Neuronal stem cell (in vitro differentiated cells): ENCODE measurements at regions not wholly inside any gene's neighbourhood (a gene's known extent, or its start where the extent isn't known, plus 50 kb on each side); places are given as distances from the start of the nearest gene placed in this dataset.

ENCODE experiments used
- DNase-seq: peaks from one replicate; pipeline ENCODE4 v3.0.0-alpha.2; 2013; ENCODE audit warnings: low spot score
- H2AFZ ChIP-seq: one replicate; pipeline ENCODE4 v1.6.1; 2013; ENCODE audit warnings: mild to moderate bottlenecking, low read length, inconsistent platforms
- H2AK5ac ChIP-seq: 2 replicates; pipeline ENCODE4 v1.6.1; 2013; ENCODE audit warnings: low read depth, mild to moderate bottlenecking, inconsistent platforms, low read length, moderate library complexity, mixed read lengths
- H2BK120ac ChIP-seq: 2 replicates; pipeline ENCODE4 v1.6.1; 2013; ENCODE audit warnings: low read depth, mild to moderate bottlenecking, inconsistent platforms, low read length, moderate library complexity, mixed read lengths
- H2BK12ac ChIP-seq: one replicate; pipeline ENCODE4 v1.6.1; 2013; ENCODE audit warnings: low read length, inconsistent platforms
- H2BK15ac ChIP-seq: 2 replicates; pipeline ENCODE4 v1.6.1; 2013; ENCODE audit warnings: mild to moderate bottlenecking, low read length, inconsistent platforms, mixed read lengths
- H2BK5ac ChIP-seq: one replicate; pipeline ENCODE4 v1.6.1; 2013; ENCODE audit warnings: inconsistent platforms, mild to moderate bottlenecking, low read length, moderate library complexity
- H3K14ac ChIP-seq: one replicate; pipeline ENCODE4 v1.6.1; 2013; ENCODE audit warnings: low read length, inconsistent platforms
- H3K18ac ChIP-seq: 2 replicates; pipeline ENCODE4 v1.6.1; 2013; ENCODE audit warnings: low read length, inconsistent platforms
- H3K23ac ChIP-seq: 2 replicates; pipeline ENCODE4 v1.6.1; 2013; ENCODE audit warnings: low read depth, mild to moderate bottlenecking, mixed read lengths, low read length, inconsistent platforms; ENCODE audit not compliant: poor library complexity
- H3K27ac ChIP-seq: replicated peaks from 3 replicates; pipeline ENCODE4 v1.5.1; 2013; ENCODE audit warnings: low read length, inconsistent platforms
- H3K27me3 ChIP-seq, 3 experiments: 2 replicates each; pipeline ENCODE4 v1.6.1; 2013; ENCODE audit warnings: low read length in 3 of 3, mild to moderate bottlenecking in 2 of 3, inconsistent platforms in 1 of 3, low read depth in 1 of 3, mixed read lengths in 1 of 3, moderate library complexity in 1 of 3; ENCODE audit not compliant: control insufficient read depth in 3 of 3, insufficient read depth in 3 of 3
- H3K36me3 ChIP-seq, 2 donors: replicated peaks in 1 of 2; 2 replicates each; pipeline ENCODE4 v1.6.1; 2013; ENCODE audit warnings: low read length in 2 of 2; ENCODE audit not compliant: control insufficient read depth in 2 of 2, insufficient read depth in 2 of 2
- H3K4ac ChIP-seq: 2 replicates; pipeline ENCODE4 v1.6.1; 2013; ENCODE audit warnings: inconsistent platforms, mild to moderate bottlenecking, low read length, moderate library complexity
- H3K4me1 ChIP-seq, 2 donors: 1 replicate in 1 of 2; 2 replicates in 1 of 2; pipeline ENCODE4 v1.6.1; 2013; ENCODE audit warnings: low read length in 2 of 2, low read depth in 1 of 2; ENCODE audit not compliant: control insufficient read depth in 2 of 2, insufficient read depth in 1 of 2
- H3K4me2 ChIP-seq: one replicate; pipeline ENCODE4 v1.6.1; 2013; ENCODE audit warnings: mild to moderate bottlenecking, low read length, inconsistent platforms; ENCODE audit not compliant: insufficient read depth, poor library complexity, severe bottlenecking
- H3K4me3 ChIP-seq, 2 donors: 2 replicates each; pipeline ENCODE4 v1.5.1; 2013; ENCODE audit warnings: low read length in 2 of 2, mild to moderate bottlenecking in 2 of 2, inconsistent platforms in 1 of 2, moderate library complexity in 1 of 2
- H3K79me1 ChIP-seq: one replicate; pipeline ENCODE4 v1.6.1; 2013; ENCODE audit warnings: low read depth, mild to moderate bottlenecking, inconsistent platforms, low read length, moderate library complexity
- H3K9ac ChIP-seq: one replicate; pipeline ENCODE4 v1.6.1; 2013; ENCODE audit warnings: mild to moderate bottlenecking, low read depth, low read length, inconsistent platforms; ENCODE audit not compliant: poor library complexity
- H3K9me3 ChIP-seq, 2 donors: replicated peaks in 1 of 2; 2 replicates each; pipeline versions ENCODE3 to v1.6.1; 2013; ENCODE audit warnings: low read length in 2 of 2, mild to moderate bottlenecking in 2 of 2, inconsistent platforms in 1 of 2, low read depth in 1 of 2, mixed read lengths in 1 of 2, moderate library complexity in 1 of 2; ENCODE audit not compliant: control insufficient read depth in 2 of 2, insufficient read depth in 1 of 2
- H4K8ac ChIP-seq: one replicate; pipeline ENCODE4 v1.6.1; 2013; ENCODE audit warnings: low read depth, mild to moderate bottlenecking, inconsistent platforms, low read length, moderate library complexity
- H4K91ac ChIP-seq: one replicate; pipeline ENCODE4 v1.6.1; 2013; ENCODE audit warnings: low read length, low read depth, mild to moderate bottlenecking, inconsistent platforms; ENCODE audit not compliant: poor library complexity
- WGBS, 2 donors: extraction: QIAGEN DNeasy Blood & Tissue Kit; methylation state at CpG; one replicate each; pipeline ENCODE4 v1.1.7; 2013; ENCODE audit warnings: missing lambda C conversion rate in 2 of 2, mixed read lengths in 1 of 2; ENCODE audit not compliant: insufficient read length in 2 of 2, insufficient replicate concordance in 1 of 2; ENCODE audit errors: extremely low coverage in 2 of 2; 5-methylcytosine and 5-hydroxymethylcytosine counted together

DNA sequence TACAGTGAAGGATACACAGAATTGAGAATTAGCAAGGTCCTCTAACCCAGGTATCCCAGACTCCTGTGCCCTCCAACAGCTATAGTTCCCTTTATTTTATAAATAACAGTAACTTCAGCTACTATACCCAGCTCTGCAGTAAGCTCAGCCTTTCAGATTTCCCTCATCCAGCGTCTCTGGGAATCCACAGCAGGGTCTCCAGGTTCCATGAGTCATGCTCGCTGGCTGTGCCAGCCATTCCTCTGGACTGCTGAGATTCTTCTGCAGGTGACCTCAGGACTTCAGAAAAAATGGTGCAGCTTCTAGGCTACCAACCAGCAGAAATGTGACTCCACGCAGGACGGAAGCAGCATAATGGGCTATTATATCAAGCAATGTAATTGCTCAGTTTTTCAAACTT is 419.3 kb downstream of the ZNF516 start:
- Histone ChIP-seq H3K36me3 (no peaks in the 10 kb centered on the region), H3K18ac (no peak overlapping the region), H2AK5ac (no peak overlapping the region), H3K4me3 (no peak overlapping the region), H3K27me3 (no peaks in the 10 kb centered on the region), H3K9me3 (no peaks in the 10 kb centered on the region), H2BK5ac (no peak overlapping the region), H3K14ac (no peak overlapping the region), H3K4me1 (no peaks in the 10 kb centered on the region), H2BK15ac (no peak overlapping the region), H2BK12ac (no peak overlapping the region), H3K27ac (no peak overlapping the region), H3K79me1 (no peaks in the 10 kb centered on the region), H3K4ac (no peak overlapping the region), H4K8ac (no peak overlapping the region), H2BK120ac (no peak overlapping the region), H3K9ac (no peak overlapping the region), H4K91ac (no peak overlapping the region), H2AFZ (no peak overlapping the region), H3K23ac (no peak overlapping the region), H3K4me2 (no peak overlapping the region)
- no peak for DNase-seq
- no CpG with 5 or more reads among the region's 4 CpGs for WGBS, 2 donors

DNA sequence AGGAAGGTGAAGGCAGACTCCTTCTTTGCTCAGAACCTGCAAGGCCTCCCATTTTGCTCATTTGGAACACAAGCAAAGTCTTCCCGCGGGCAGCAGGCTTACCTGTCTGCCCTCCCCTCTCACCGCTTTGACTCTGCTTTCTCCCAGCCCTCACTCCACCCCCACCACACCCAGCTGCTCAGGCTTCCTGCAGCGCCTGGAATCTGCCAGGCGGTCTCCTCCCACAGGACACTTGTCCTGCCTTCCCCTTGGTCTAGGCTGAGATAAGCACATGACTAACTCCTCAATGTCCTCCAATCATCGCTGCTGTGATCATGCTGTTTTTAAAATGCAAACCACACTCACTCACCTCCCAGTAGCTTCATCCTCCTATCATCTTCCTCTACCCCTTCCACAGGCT is 430.0 kb downstream of the ZNF516 start:
- no peak overlapping the region for H3K9ac ChIP-seq
- no peaks in the 10 kb centered on the region for H3K79me1 ChIP-seq
- no peak overlapping the region for H3K14ac ChIP-seq
- peak overlapping the region; percentile 29 for H3K18ac ChIP-seq
- no peak overlapping the region for H3K4me3 ChIP-seq
- no peak overlapping the region for H3K4me2 ChIP-seq
- H3K36me3 ChIP-seq, result no peaks in the 10 kb centered on the region
- H3K9me3 ChIP-seq, result no peaks in the 10 kb centered on the region
- no peak overlapping the region for H4K8ac ChIP-seq
- H2AK5ac ChIP-seq, result no peak overlapping the region
- H3K4ac ChIP-seq, result no peak overlapping the region
- no peak overlapping the region for H2AFZ ChIP-seq
- DNase-seq, result no peak
- no peak overlapping the region for H2BK15ac ChIP-seq
- H3K27me3 ChIP-seq, result no peaks in the 10 kb centered on the region
- H2BK5ac ChIP-seq, result no peak overlapping the region
- peaks cover 0 to 3% of the 10 kb centered on the region in 2 donors for H3K4me1 ChIP-seq
- no peak overlapping the region for H3K27ac ChIP-seq
- H3K23ac ChIP-seq, result no peak overlapping the region
- no peak overlapping the region for H2BK12ac ChIP-seq
- no peak overlapping the region for H4K91ac ChIP-seq
- WGBS, 2 donors, result no CpG with 5 or more reads among the region's 6 CpGs
- no peak overlapping the region for H2BK120ac ChIP-seq

DNA sequence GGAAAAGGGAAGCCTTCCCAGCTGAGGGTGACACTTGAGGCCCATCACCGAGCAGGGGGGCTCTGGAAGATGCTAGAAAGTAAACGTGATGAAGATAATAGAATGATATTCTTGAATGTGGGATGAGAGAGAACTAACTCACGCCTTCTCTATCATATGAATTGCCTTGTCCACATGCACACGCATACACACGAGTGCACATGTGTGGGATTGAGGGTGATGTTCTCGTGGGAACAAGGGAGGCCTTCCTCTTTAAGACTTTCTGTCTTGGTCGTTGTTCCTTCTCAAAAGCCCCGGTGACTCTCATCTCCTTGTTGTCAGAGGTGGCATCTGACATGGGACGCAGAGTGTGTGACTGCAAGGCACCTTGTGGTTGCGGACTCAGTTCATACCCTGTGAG is 436.9 kb downstream of the ZNF516 start:
- Histone ChIP-seq H3K9me3 (no peaks in the 10 kb centered on the region), H3K9ac (no peak overlapping the region), H3K23ac (no peak overlapping the region), H4K91ac (no peak overlapping the region), H3K79me1 (no peaks in the 10 kb centered on the region), H3K27me3 (no peaks in the 10 kb centered on the region), H3K36me3 (no peaks in the 10 kb centered on the region), H2BK5ac (no peak overlapping the region), H3K4me2 (no peak overlapping the region), H3K27ac (no peak overlapping the region), H3K4me1 (no peaks in the 10 kb centered on the region), H4K8ac (no peak overlapping the region), H3K4me3 (no peak overlapping the region), H3K18ac (no peak overlapping the region), H3K14ac (no peak overlapping the region), H2BK12ac (no peak overlapping the region), H2BK120ac (no peak overlapping the region), H2AK5ac (no peak overlapping the region), H2BK15ac (no peak overlapping the region), H3K4ac (no peak overlapping the region), H2AFZ (no peak overlapping the region)
- WGBS, 2 donors, result no CpG with 5 or more reads among the region's 10 CpGs
- DNase-seq, result no peak

DNA sequence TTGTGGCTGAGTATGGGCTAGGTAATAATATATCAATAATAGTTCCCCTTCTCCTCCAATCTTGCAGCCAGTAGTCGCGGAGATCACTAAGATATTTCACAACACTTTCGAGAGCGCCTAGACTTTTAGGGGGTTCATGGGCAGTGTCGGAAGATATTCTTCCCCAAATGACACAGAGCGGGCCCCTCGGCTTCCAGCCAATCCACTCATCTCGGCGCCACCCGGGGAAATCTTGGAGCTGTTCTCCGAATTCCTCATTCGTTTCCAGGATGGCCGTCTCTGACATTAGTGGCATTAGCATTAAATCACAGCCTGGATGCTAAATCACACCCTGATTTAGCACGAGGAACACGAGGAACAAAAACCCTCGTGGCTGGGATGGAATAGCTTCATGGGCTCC is 437.7 kb downstream of the ZNF516 start:
- H2BK5ac ChIP-seq, result no peak overlapping the region
- no peak overlapping the region for H3K4me3 ChIP-seq
- no peak overlapping the region for H3K9ac ChIP-seq
- no peak overlapping the region for H3K14ac ChIP-seq
- H4K91ac ChIP-seq, result no peak overlapping the region
- no peak overlapping the region for H2BK120ac ChIP-seq
- no peaks in the 10 kb centered on the region for H3K36me3 ChIP-seq
- no peak overlapping the region for H3K23ac ChIP-seq
- no peak overlapping the region for H3K27ac ChIP-seq
- no peak overlapping the region for H4K8ac ChIP-seq
- no peak overlapping the region for H2BK12ac ChIP-seq
- H2AK5ac ChIP-seq, result no peak overlapping the region
- H3K27me3 ChIP-seq, result no peaks in the 10 kb centered on the region
- no peaks in the 10 kb centered on the region for H3K79me1 ChIP-seq
- H2BK15ac ChIP-seq, result no peak overlapping the region
- H3K4me1 ChIP-seq, result no peaks in the 10 kb centered on the region
- DNase-seq, result no peak
- H3K4me2 ChIP-seq, result no peak overlapping the region
- no peaks in the 10 kb centered on the region for H3K9me3 ChIP-seq
- no peak overlapping the region for H3K4ac ChIP-seq
- H2AFZ ChIP-seq, result no peak overlapping the region
- no CpG with 5 or more reads among the region's 16 CpGs for WGBS, 2 donors
- H3K18ac ChIP-seq, result peak overlapping the region; percentile 8
